Glutamatergic neuron (in vitro differentiated cells): ENCODE measurements at regions not wholly inside any gene's neighbourhood (a gene's known extent, or its start where the extent isn't known, plus 50 kb on each side); places are given as distances from the start of the nearest gene placed in this dataset.

ENCODE experiments used
- DNase-seq: peaks from one replicate; pipeline ENCODE4 v3.0.0; 2022
- H3K27ac Mint-ChIP-seq: one replicate; pipeline ENCODE4 v1.8.0; 2020; ENCODE audit warnings: mild to moderate bottlenecking, mixed read lengths, inconsistent platforms; ENCODE audit not compliant: unreplicated experiment
- H3K27me3 Mint-ChIP-seq: one replicate; pipeline ENCODE4 v1.8.0; 2020; ENCODE audit warnings: mild to moderate bottlenecking, moderate library complexity, mixed read lengths, inconsistent platforms; ENCODE audit not compliant: unreplicated experiment
- H3K36me3 Mint-ChIP-seq: one replicate; pipeline ENCODE4 v1.8.0; 2020; ENCODE audit warnings: mild to moderate bottlenecking, mixed read lengths, inconsistent platforms; ENCODE audit not compliant: unreplicated experiment
- H3K4me1 Mint-ChIP-seq: one replicate; pipeline ENCODE4 v1.8.0; 2020; ENCODE audit warnings: mild to moderate bottlenecking, low read depth, mixed read lengths, inconsistent platforms; ENCODE audit not compliant: unreplicated experiment
- H3K4me3 Mint-ChIP-seq: one replicate; pipeline ENCODE4 v1.8.0; 2020; ENCODE audit warnings: mild to moderate bottlenecking, mixed read lengths, inconsistent platforms; ENCODE audit not compliant: unreplicated experiment
- H3K9me3 Mint-ChIP-seq: one replicate; pipeline ENCODE4 v1.8.0; 2020; ENCODE audit warnings: mild to moderate bottlenecking, moderate library complexity, mixed read lengths, inconsistent platforms; ENCODE audit not compliant: unreplicated experiment
- CTCF ChIP-seq: fragments of 200-600 bp; sonication (generic); IDR thresholded peaks from one replicate; pipeline ENCODE4 v1.5.0; 2021; ENCODE audit not compliant: partially characterized antibody, unreplicated experiment

- Mint-ChIP-seq H3K36me3 (no peaks in the 10 kb centered on the region), H3K27me3 (no peaks in the 10 kb centered on the region), H3K9me3 (no peaks in the 10 kb centered on the region), H3K27ac (no peak overlapping the region), H3K4me3 (no peak overlapping the region), H3K4me1 (no peaks in the 10 kb centered on the region)
- no peak for TF ChIP-seq CTCF
- DNase-seq: no peak
These were observed 238.0 kb downstream of the HS3ST3A1 start for GRCh38 chr17:13363771-13364170.

- no peaks in the 10 kb centered on the region for H3K36me3 Mint-ChIP-seq
- H3K4me3 Mint-ChIP-seq: no peak overlapping the region
- H3K27me3 Mint-ChIP-seq: no peaks in the 10 kb centered on the region
- no peak overlapping the region for H3K27ac Mint-ChIP-seq
- no peaks in the 10 kb centered on the region for H3K9me3 Mint-ChIP-seq
- no peak for DNase-seq
- TF ChIP-seq CTCF: no peak
- H3K4me1 Mint-ChIP-seq: no peaks in the 10 kb centered on the region
These were observed 239.2 kb downstream of the HS3ST3A1 start for GRCh38 chr17:13362341-13363122.

GRCh38 chr17:13359774-13360173 lies 242.0 kb downstream of the HS3ST3A1 start:
- H3K27me3 Mint-ChIP-seq: peaks cover 1% of the 10 kb centered on the region
- DNase-seq: no peak
- no peak overlapping the region for H3K27ac Mint-ChIP-seq
- H3K4me1 Mint-ChIP-seq: no peaks in the 10 kb centered on the region
- H3K4me3 Mint-ChIP-seq: no peak overlapping the region
- no peaks in the 10 kb centered on the region for H3K9me3 Mint-ChIP-seq
- H3K36me3 Mint-ChIP-seq: no peaks in the 10 kb centered on the region
- TF ChIP-seq CTCF: no peak

GRCh38 chr17:13355054-13355453 lies 246.7 kb downstream of the HS3ST3A1 start:
- Mint-ChIP-seq H3K4me1 (peaks cover 10% of the 10 kb centered on the region), H3K36me3 (no peaks in the 10 kb centered on the region), H3K27ac (no peak overlapping the region), H3K27me3 (peaks cover 6% of the 10 kb centered on the region), H3K9me3 (peaks cover 5% of the 10 kb centered on the region), H3K4me3 (no peak overlapping the region)
- no peak for TF ChIP-seq CTCF
- no peak for DNase-seq

- no peak for DNase-seq
- Mint-ChIP-seq H3K27me3 (peaks cover 6% of the 10 kb centered on the region), H3K9me3 (peaks cover 7% of the 10 kb centered on the region), H3K4me1 (peaks cover 11% of the 10 kb centered on the region), H3K36me3 (no peaks in the 10 kb centered on the region), H3K27ac (no peak overlapping the region), H3K4me3 (no peak overlapping the region)
- TF ChIP-seq CTCF: no peak
These were observed 248.1 kb downstream of the HS3ST3A1 start for GRCh38 chr17:13353590-13353989.
